ENCODE measurements at regions not wholly inside any gene's neighbourhood (a gene's known extent, or its start where the extent isn't known, plus 50 kb on each side); places are given as distances from the start of the nearest gene placed in this dataset.

DNA sequence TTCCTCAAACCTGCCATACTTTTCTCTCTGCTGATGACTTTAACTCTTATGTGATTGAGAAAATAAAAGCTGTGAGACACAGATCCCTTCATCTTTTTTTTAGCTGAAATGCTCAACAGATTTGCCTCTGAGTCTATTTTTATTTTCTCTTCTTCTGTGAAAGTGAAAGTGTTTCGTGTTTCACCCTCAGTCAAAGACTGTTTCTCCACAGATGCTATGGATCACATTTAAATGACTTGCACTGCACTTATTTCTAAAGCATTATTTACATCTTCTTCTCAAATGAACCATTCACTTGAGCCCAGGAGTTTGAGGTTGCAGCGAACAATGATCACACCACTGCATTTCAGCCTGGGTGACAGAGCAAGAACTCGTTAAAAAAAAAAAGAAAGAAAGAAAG, 890.1 kb upstream of the PCDH20 start:
- Histone ChIP-seq H4K8ac (replicated peaks; ENCODE audit: insufficient read length, low read depth, low read length) (no peak overlapping the region), H2BK15ac (ENCODE audit: low read depth, low read length) (no peak overlapping the region), H2AFZ (ENCODE audit: low read length) (no peak overlapping the region), H3K4ac (ENCODE audit: low read depth, low read length) (no peak overlapping the region), H3K27ac (ENCODE audit: insufficient read length, low read depth, low read length) (no peak overlapping the region), H4K20me1 (ENCODE audit: control insufficient read depth, insufficient read depth, insufficient read length) (no peaks in the 10 kb centered on the region), H3K14ac (ENCODE audit: insufficient read depth, low read length) (no peak overlapping the region), H3T11ph (ENCODE audit: low read length) (no peak overlapping the region), H2BK5ac (ENCODE audit: insufficient read length, low read length) (no peak overlapping the region), H3K79me1 (ENCODE audit: insufficient read depth, low read depth, low read length, poor library complexity, severe bottlenecking) (no peaks in the 10 kb centered on the region), H2BK12ac (ENCODE audit: insufficient read length, low read depth, low read length) (no peak overlapping the region), H3K79me2 (ENCODE audit: insufficient read depth, low read length) (no peaks in the 10 kb centered on the region), H3K9me3 (ENCODE audit: control insufficient read depth, low read depth, low read length) (no peaks in the 10 kb centered on the region), H3K23ac (ENCODE audit: insufficient read length, low read depth, low read length) (no peak overlapping the region), H3K4me2 (ENCODE audit: insufficient read depth, insufficient read length, low read length) (no peak overlapping the region), H3K27me3 (ENCODE audit: insufficient read depth, low read length) (no peaks in the 10 kb centered on the region), H2BK20ac (ENCODE audit: low read depth, low read length, poor library complexity, severe bottlenecking) (no peak overlapping the region), H3K18ac (ENCODE audit: insufficient read length, low read depth, low read length) (no peak overlapping the region), H4K91ac (ENCODE audit: insufficient read length, low read depth, low read length) (no peak overlapping the region), H4K5ac (ENCODE audit: insufficient read length, low read depth, low read length) (no peak overlapping the region), H3K56ac (ENCODE audit: insufficient read length, low read depth, low read length) (no peak overlapping the region), H3K23me2 (ENCODE audit: insufficient read length, low read depth, low read length, poor library complexity, severe bottlenecking) (no peaks in the 10 kb centered on the region), H3K4me1 (ENCODE audit: insufficient read depth, low read length) (no peaks in the 10 kb centered on the region), H2AK5ac (ENCODE audit: insufficient read length, low read length) (no peak overlapping the region), H3K9ac (ENCODE audit: extremely low read depth, insufficient read length, low read length) (no peak overlapping the region), H2BK120ac (ENCODE audit: low read depth, low read length, poor library complexity, severe bottlenecking) (no peak overlapping the region)
- Mint-ChIP-seq H3K4me1 (peaks cover 0 to 4% of the 10 kb centered on the region in 2 experiments; a peak in 2 of 4 replicates), H3K27ac (no peak overlapping the region; a peak in 1 of 7 replicates), H3K27me3 (ENCODE audit: low read depth) (no peaks in the 10 kb centered on the region), H3K36me3 (ENCODE audit: insufficient read depth in 1 of 3, low read depth in 3 of 3) (no peaks in the 10 kb centered on the region), H3K4me3 (no peak overlapping the region), H3K9me3 (no peaks in the 10 kb centered on the region)
- no peak for DNase-seq
- no peak for TF ChIP-seq CTCF (conservative IDR thresholded peaks at IDR 0.05)
- WGBS (ENCODE audit: extremely low coverage, insufficient read length, low lambda C conversion rate) = no CpG with 5 or more reads among the region's 3 CpGs
